Mesodermal cell (in vitro differentiated cells): ENCODE measurements at regions not wholly inside any gene's neighbourhood (a gene's known extent, or its start where the extent isn't known, plus 50 kb on each side); places are given as distances from the start of the nearest gene placed in this dataset.

ENCODE experiments used
- H3K27ac ChIP-seq: 2 replicates; pipeline ENCODE4 v1.7.0; 2013; ENCODE audit warnings: mild to moderate bottlenecking, low read depth, low read length, moderate library complexity; ENCODE audit not compliant: severe bottlenecking
- H3K36me3 ChIP-seq: 2 replicates; pipeline ENCODE4 v1.7.1; 2013; ENCODE audit warnings: mild to moderate bottlenecking, low read length, moderate library complexity; ENCODE audit not compliant: control insufficient read depth, insufficient read depth
- H3K4me1 ChIP-seq: one replicate; pipeline ENCODE4 v1.7.1; 2013; ENCODE audit warnings: mild to moderate bottlenecking, low read length; ENCODE audit not compliant: insufficient read depth, control insufficient read depth, poor library complexity, severe bottlenecking
- H3K4me3 ChIP-seq: 2 replicates; pipeline ENCODE4 v1.7.0; 2013; ENCODE audit warnings: low read length, control low read depth, mild to moderate bottlenecking; ENCODE audit not compliant: insufficient read depth, poor library complexity, severe bottlenecking; ENCODE audit errors: extremely low read depth
- H3K9me3 ChIP-seq: 2 replicates; pipeline ENCODE4 v1.7.1; 2013; ENCODE audit warnings: mild to moderate bottlenecking, low read length, moderate library complexity; ENCODE audit not compliant: control insufficient read depth
- WGBS, 2 experiments: methylation state at CpG; one replicate each; pipeline ENCODE4 v1.1.5; 2013; ENCODE audit warnings: missing lambda C conversion rate in 2 of 2; ENCODE audit not compliant: insufficient coverage in 2 of 2; 5-methylcytosine and 5-hydroxymethylcytosine counted together

GRCh38 chr11:115679945-115680344 is 175.7 kb upstream of the CADM1 start:
- Histone ChIP-seq H3K4me3 (no peak overlapping the region), H3K27ac (no peak overlapping the region), H3K9me3 (no peaks in the 10 kb centered on the region), H3K36me3 (no peaks in the 10 kb centered on the region), H3K4me1 (peaks cover 22% of the 10 kb centered on the region)
- WGBS, 2 experiments: 100% methylated on average over 1 of the region's 4 CpGs; no CpG with 5 or more reads in 1 of the 2 experiments

DNA sequence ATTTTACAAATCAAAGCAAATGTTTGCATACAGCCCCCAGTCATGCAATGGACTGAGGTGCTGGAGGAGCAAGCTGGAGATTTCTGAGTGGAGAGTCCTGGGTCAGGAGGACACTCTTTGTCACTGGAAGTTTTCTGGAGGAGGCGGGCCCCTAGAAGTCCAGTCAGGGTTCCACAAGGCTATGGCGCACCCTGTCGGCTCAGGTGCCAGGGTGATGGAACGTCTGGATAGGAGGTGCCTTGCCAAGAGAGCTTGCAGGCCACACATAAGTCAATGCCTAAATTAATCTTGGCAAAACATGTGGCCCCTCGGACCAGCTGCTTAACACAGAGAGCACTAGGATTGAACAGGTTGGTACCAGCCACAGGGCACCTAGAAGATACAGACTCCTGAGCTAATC is 174.7 kb upstream of the CADM1 start:
- Histone ChIP-seq H3K9me3 (no peaks in the 10 kb centered on the region), H3K4me3 (no peak overlapping the region), H3K36me3 (no peaks in the 10 kb centered on the region), H3K27ac (no peak overlapping the region), H3K4me1 (peaks cover 29% of the 10 kb centered on the region)
- 64 to 67% methylated on average over 5 of the region's 5 CpGs for WGBS, 2 experiments

- no peak overlapping the region for H3K4me3 ChIP-seq
- H3K36me3 ChIP-seq: no peaks in the 10 kb centered on the region
- 100% methylated on average over 2 to 3 of the region's 4 CpGs for WGBS, 2 experiments
- no peaks in the 10 kb centered on the region for H3K9me3 ChIP-seq
- H3K4me1 ChIP-seq: peaks cover 29% of the 10 kb centered on the region
- peak overlapping the region; percentile 32 for H3K27ac ChIP-seq
Observed at GRCh38 chr11:115677190-115677589, 173.0 kb upstream of the CADM1 start.

GRCh38 chr11:115676768-115677167 is 172.6 kb upstream of the CADM1 start:
- no peaks in the 10 kb centered on the region for H3K36me3 ChIP-seq
- 88 to 93% methylated on average over 3 of the region's 4 CpGs for WGBS, 2 experiments
- H3K4me1 ChIP-seq: peaks cover 29% of the 10 kb centered on the region
- no peaks in the 10 kb centered on the region for H3K9me3 ChIP-seq
- no peak overlapping the region for H3K4me3 ChIP-seq
- peak overlapping the region; percentile 48 for H3K27ac ChIP-seq

DNA sequence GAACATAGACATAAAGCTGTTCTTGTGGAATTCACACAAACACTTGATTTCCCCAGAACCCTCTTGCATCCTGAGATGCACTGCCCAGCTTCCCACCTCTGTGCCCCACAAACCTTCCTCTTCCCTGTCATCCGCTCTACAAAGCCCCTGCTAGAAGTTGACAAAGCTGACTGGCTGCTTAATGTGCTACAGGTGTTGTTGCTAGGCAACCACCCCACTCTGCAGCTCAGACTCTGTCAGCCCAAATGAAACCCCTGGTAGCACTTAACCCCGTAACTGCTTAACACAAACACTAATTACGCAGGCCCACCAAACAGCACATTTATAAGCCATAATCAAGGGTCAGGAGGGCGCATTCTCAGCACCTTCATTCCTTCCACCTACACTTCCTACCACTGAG is 172.0 kb upstream of the CADM1 start:
- Histone ChIP-seq H3K4me1 (peaks cover 29% of the 10 kb centered on the region), H3K27ac (peak overlapping the region; percentile 48), H3K9me3 (no peaks in the 10 kb centered on the region), H3K4me3 (no peak overlapping the region), H3K36me3 (no peaks in the 10 kb centered on the region)
- 72 to 80% methylated on average over 3 to 4 of the region's 4 CpGs for WGBS, 2 experiments

GRCh38 chr11:115674937-115675544 is 170.8 kb upstream of the CADM1 start:
- H3K27ac ChIP-seq: no peak overlapping the region
- H3K4me1 ChIP-seq: peaks cover 29% of the 10 kb centered on the region
- no peaks in the 10 kb centered on the region for H3K36me3 ChIP-seq
- no peaks in the 10 kb centered on the region for H3K9me3 ChIP-seq
- WGBS, 2 experiments: 89 to 92% methylated on average over 4 to 10 of the region's 14 CpGs
- H3K4me3 ChIP-seq: no peak overlapping the region

- Histone ChIP-seq H3K4me1 (peaks cover 29% of the 10 kb centered on the region), H3K27ac (no peak overlapping the region)
Observed at GRCh38 chr11:115674176-115674936, 170.1 kb upstream of the CADM1 start.

GRCh38 chr11:115673720-115674119 is 169.5 kb upstream of the CADM1 start:
- peaks cover 29% of the 10 kb centered on the region for H3K4me1 ChIP-seq
- H3K4me3 ChIP-seq: no peak overlapping the region
- H3K36me3 ChIP-seq: no peaks in the 10 kb centered on the region
- 86% methylated on average over 1 of the region's 3 CpGs; no CpG with 5 or more reads in 1 of the 2 experiments for WGBS, 2 experiments
- no peaks in the 10 kb centered on the region for H3K9me3 ChIP-seq
- H3K27ac ChIP-seq: no peak overlapping the region

More at GRCh38 chr11:115674176-115674936, 170.1 kb upstream of the CADM1 start:
- Histone ChIP-seq H3K9me3 (no peaks in the 10 kb centered on the region), H3K36me3 (no peaks in the 10 kb centered on the region), H3K4me3 (no peak overlapping the region)
- 75 to 78% methylated on average over 11 to 13 of the region's 16 CpGs for WGBS, 2 experiments

- Histone ChIP-seq H3K9me3 (no peaks in the 10 kb centered on the region), H3K27ac (no peak overlapping the region), H3K36me3 (no peaks in the 10 kb centered on the region), H3K4me3 (no peak overlapping the region), H3K4me1 (peaks cover 29% of the 10 kb centered on the region)
- WGBS, 2 experiments: 92 to 100% methylated on average over 1 to 3 of the region's 4 CpGs
Observed at GRCh38 chr11:115672999-115673411, 168.8 kb upstream of the CADM1 start.

- peaks cover 27% of the 10 kb centered on the region for H3K4me1 ChIP-seq
Observed at GRCh38 chr11:115672412-115672811, 168.2 kb upstream of the CADM1 start.

More at GRCh38 chr11:115672412-115672811, 168.2 kb upstream of the CADM1 start:
- WGBS, 2 experiments: 97 to 98% methylated on average over 4 of the region's 7 CpGs
- Histone ChIP-seq H3K4me3 (no peak overlapping the region), H3K36me3 (no peaks in the 10 kb centered on the region), H3K9me3 (no peaks in the 10 kb centered on the region), H3K27ac (no peak overlapping the region)
